ENCODE measurements at regions not wholly inside any gene's neighbourhood (a gene's known extent, or its start where the extent isn't known, plus 50 kb on each side); places are given as distances from the start of the nearest gene placed in this dataset.
"Not testable (repeated sequence)": the region's sequence is repeated elsewhere in the genome, so short reads cannot be mapped to it uniquely, and the experiment has no call there.

DNA sequence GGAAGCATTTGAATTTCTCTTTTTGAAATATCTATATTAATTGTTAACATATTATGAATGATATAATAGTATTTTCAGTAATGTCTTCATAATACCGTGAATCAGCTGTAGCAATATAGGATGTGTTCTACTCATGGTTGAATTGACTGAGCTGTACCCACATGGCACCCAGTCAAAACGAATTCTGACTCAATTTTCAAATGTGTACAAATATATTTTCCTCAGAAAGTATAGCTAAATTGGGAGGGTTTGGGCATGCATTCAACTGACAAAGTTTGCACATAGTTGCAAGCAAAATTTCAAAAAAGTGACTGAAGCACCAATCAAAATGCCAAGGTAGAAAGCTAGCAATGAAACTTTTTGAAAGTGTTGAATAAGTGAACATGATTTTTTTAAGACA is 188.9 kb downstream of the NAF1 start:
- Histone ChIP-seq H3K4me1 (ENCODE audit: insufficient read depth, low read length, poor library complexity, severe bottlenecking) (no peaks in the 10 kb centered on the region), H3K4me3 (ENCODE audit: low read depth, low read length, poor library complexity, severe bottlenecking) (no peak overlapping the region), H3K27me3 (replicated peaks; ENCODE audit: insufficient read depth, low read depth, low read length, poor library complexity) (no peaks in the 10 kb centered on the region), H3K36me3 (ENCODE audit: insufficient read depth, low read length, poor library complexity, severe bottlenecking) (no peaks in the 10 kb centered on the region), H3K9me3 (ENCODE audit: low read depth, low read length, poor library complexity, severe bottlenecking) (no peaks in the 10 kb centered on the region), H3K27ac (ENCODE audit: low read depth, low read length, poor library complexity, severe bottlenecking) (no peak overlapping the region)
- DNase-seq (ENCODE audit: low spot score): no peak
- POLR2A ChIA-PET (ENCODE audit: low non-redundant PET): no interaction called here
- intact Hi-C loops (cut with micrococcal nuclease; ENCODE audit: unreplicated experiment): no loop called here
- no TSS peak for BruUV-seq (replicated peaks)
- TF ChIP-seq, protein P1, sequence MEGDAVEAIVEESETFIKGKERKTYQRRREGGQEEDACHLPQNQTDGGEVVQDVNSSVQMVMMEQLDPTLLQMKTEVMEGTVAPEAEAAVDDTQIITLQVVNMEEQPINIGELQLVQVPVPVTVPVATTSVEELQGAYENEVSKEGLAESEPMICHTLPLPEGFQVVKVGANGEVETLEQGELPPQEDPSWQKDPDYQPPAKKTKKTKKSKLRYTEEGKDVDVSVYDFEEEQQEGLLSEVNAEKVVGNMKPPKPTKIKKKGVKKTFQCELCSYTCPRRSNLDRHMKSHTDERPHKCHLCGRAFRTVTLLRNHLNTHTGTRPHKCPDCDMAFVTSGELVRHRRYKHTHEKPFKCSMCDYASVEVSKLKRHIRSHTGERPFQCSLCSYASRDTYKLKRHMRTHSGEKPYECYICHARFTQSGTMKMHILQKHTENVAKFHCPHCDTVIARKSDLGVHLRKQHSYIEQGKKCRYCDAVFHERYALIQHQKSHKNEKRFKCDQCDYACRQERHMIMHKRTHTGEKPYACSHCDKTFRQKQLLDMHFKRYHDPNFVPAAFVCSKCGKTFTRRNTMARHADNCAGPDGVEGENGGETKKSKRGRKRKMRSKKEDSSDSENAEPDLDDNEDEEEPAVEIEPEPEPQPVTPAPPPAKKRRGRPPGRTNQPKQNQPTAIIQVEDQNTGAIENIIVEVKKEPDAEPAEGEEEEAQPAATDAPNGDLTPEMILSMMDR (conservative IDR thresholded peaks at IDR 0.05; ENCODE audit: low read depth, low read length): no peak
- CTCF ChIA-PET: no interaction called here

- ChIA-PET POLR2A (ENCODE audit: low non-redundant PET) (no interaction called here), CTCF (no interaction called here)
- H3K4me1 ChIP-seq (ENCODE audit: insufficient read depth, low read length, poor library complexity, severe bottlenecking): no peaks in the 10 kb centered on the region
- no peaks in the 10 kb centered on the region for H3K9me3 ChIP-seq (ENCODE audit: low read depth, low read length, poor library complexity, severe bottlenecking)
- DNase-seq (ENCODE audit: low spot score): no peak
- intact Hi-C loops (cut with micrococcal nuclease; ENCODE audit: unreplicated experiment): no loop called here
- no peak overlapping the region for H3K4me3 ChIP-seq (ENCODE audit: low read depth, low read length, poor library complexity, severe bottlenecking)
- TF ChIP-seq, protein P1 (conservative IDR thresholded peaks at IDR 0.05; ENCODE audit: low read depth, low read length): no peak
- no peak for TF ChIP-seq EZH2 (IDR thresholded peaks at IDR 0.05; ENCODE audit: borderline replicate concordance, low read depth, low read length, poor library complexity, severe bottlenecking)
- BruUV-seq (replicated peaks): no TSS peak
- no peaks in the 10 kb centered on the region for H3K27me3 ChIP-seq (replicated peaks; ENCODE audit: insufficient read depth, low read depth, low read length, poor library complexity)
- no peaks in the 10 kb centered on the region for H3K36me3 ChIP-seq (ENCODE audit: insufficient read depth, low read length, poor library complexity, severe bottlenecking)
- no peak overlapping the region for H3K27ac ChIP-seq (ENCODE audit: low read depth, low read length, poor library complexity, severe bottlenecking)
Observed at GRCh38 chr4:162972661-162973330, 193.9 kb downstream of the NAF1 start.

DNA sequence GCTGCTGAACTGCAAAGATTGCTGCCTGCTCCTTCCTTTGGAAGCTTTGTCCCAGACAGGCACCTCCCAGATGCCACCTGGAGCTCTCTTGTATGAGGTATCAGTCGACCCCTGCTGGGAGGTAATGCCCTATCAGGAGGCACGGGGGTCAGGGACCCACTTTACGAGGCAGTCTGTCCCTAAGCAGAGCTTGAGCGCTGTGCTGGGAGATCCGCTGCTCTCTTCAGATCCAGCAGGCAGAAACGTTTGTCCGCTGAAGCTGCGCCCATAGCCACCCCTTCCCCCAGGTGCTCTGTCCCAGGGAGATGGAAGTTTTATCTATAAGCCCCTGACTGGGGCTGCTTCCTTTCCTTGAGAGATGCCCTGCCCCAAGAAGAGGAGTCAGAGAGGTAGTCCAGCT is 197.5 kb downstream of the NAF1 start:
- no TSS peak for BruUV-seq (replicated peaks)
- no peak for DNase-seq (ENCODE audit: low spot score)
- CTCF ChIA-PET: no interaction called here
- H3K36me3 ChIP-seq (ENCODE audit: insufficient read depth, low read length, poor library complexity, severe bottlenecking): no peaks in the 10 kb centered on the region
- no peaks in the 10 kb centered on the region for H3K27me3 ChIP-seq (replicated peaks; ENCODE audit: insufficient read depth, low read depth, low read length, poor library complexity)
- H3K4me3 ChIP-seq (ENCODE audit: low read depth, low read length, poor library complexity, severe bottlenecking): no peak overlapping the region
- H3K4me1 ChIP-seq (ENCODE audit: insufficient read depth, low read length, poor library complexity, severe bottlenecking): no peaks in the 10 kb centered on the region
- TF ChIP-seq EZH2 (IDR thresholded peaks at IDR 0.05; ENCODE audit: borderline replicate concordance, low read depth, low read length, poor library complexity, severe bottlenecking): no peak
- TF ChIP-seq, protein P1 (conservative IDR thresholded peaks at IDR 0.05; ENCODE audit: low read depth, low read length): no peak
- intact Hi-C loops (cut with micrococcal nuclease; ENCODE audit: unreplicated experiment): no loop called here
- POLR2A ChIA-PET (ENCODE audit: low non-redundant PET): no interaction called here
- no peaks in the 10 kb centered on the region for H3K9me3 ChIP-seq (ENCODE audit: low read depth, low read length, poor library complexity, severe bottlenecking)
- H3K27ac ChIP-seq (ENCODE audit: low read depth, low read length, poor library complexity, severe bottlenecking): no peak overlapping the region

DNA sequence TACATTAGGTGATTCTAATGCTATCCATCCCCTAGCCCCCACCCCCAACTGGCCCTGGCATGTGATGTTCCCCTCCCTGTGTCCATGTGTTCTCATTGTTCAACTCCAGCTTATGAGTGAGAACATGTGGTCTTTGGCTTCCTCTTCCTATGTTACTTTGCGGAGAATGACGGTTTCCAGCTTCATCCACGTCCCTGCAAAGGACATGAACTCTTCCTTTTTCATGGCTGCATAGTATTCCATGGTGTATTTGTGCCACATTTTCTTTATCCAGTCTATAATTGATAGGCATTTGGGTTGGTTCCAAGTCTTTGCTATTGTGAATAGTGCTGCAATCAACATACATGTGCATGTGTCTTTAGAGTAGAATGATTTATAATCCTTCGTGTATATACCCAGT is 200.7 kb downstream of the NAF1 start:
- H3K36me3 ChIP-seq (ENCODE audit: insufficient read depth, low read length, poor library complexity, severe bottlenecking); BruUV-seq (replicated peaks); POLR2A ChIA-PET (ENCODE audit: low non-redundant PET); H3K4me1 ChIP-seq (ENCODE audit: insufficient read depth, low read length, poor library complexity, severe bottlenecking); H3K9me3 ChIP-seq (ENCODE audit: low read depth, low read length, poor library complexity, severe bottlenecking); CTCF ChIA-PET; H3K4me3 ChIP-seq (ENCODE audit: low read depth, low read length, poor library complexity, severe bottlenecking); H3K27ac ChIP-seq (ENCODE audit: low read depth, low read length, poor library complexity, severe bottlenecking); H3K27me3 ChIP-seq (replicated peaks; ENCODE audit: insufficient read depth, low read depth, low read length, poor library complexity); intact Hi-C loops (cut with micrococcal nuclease; ENCODE audit: unreplicated experiment); DNase-seq (ENCODE audit: low spot score): not testable (repeated sequence)

Data from A673 (cell line).